ENCODE measurements at regions not wholly inside any gene's neighbourhood (a gene's known extent, or its start where the extent isn't known, plus 50 kb on each side); places are given as distances from the start of the nearest gene placed in this dataset.
A peak's percentile ranks its signal among the peaks of the same experiment; 100 is the strongest.

- peak; percentile 25 to 41 for DNase-seq
These were observed 153.8 kb downstream of the GNAI1 start for GRCh38 chr7:80288175-80289122.

- DNase-seq = no peak
These were observed 153.0 kb downstream of the GNAI1 start for GRCh38 chr7:80287400-80288174.

GRCh38 chr7:80286611-80287010 lies 152.0 kb downstream of the GNAI1 start:
- DNase-seq = no peak

GRCh38 chr7:80284855-80285254 lies 150.2 kb downstream of the GNAI1 start:
- no peak for DNase-seq

GRCh38 chr7:80279760-80280159 lies 145.1 kb downstream of the GNAI1 start:
- no peak for DNase-seq

- DNase-seq = no peak
These were observed 144.1 kb downstream of the GNAI1 start for GRCh38 chr7:80278737-80279136.

- no peak for DNase-seq
These were observed 143.1 kb downstream of the GNAI1 start for GRCh38 chr7:80277434-80278427.

Measured in Kasumi-1 (cell line).